ENCODE measurements at regions not wholly inside any gene's neighbourhood (a gene's known extent, or its start where the extent isn't known, plus 50 kb on each side); places are given as distances from the start of the nearest gene placed in this dataset.

DNA sequence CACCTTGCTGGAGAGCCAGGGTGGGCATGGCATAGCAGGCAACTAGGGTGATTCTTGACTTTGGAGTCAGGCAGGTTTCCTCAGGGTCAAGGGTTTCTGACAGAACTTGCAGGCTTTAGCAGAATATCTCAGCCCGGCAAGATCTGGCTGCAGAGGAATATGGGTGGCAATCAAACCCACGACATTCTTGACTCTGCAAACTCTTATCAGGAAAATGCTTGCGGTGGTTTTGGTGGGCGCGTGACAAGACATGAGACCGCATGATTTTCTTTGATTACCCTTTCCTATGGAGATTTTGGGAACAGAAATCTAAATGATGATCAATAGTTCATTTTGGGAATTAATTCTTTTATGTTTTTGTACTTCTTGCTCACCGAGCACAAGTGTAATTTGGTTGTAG is 449.5 kb downstream of the VRK1 start:
- Histone ChIP-seq H3K27ac (ENCODE audit: insufficient read depth, low read length) (no peak overlapping the region), H3K79me1 (ENCODE audit: low read depth in 1 of 2, low read length in 2 of 2) (no peaks in the 10 kb centered on the region), H3K14ac (replicated peaks; ENCODE audit: low read depth, low read length) (no peak overlapping the region), H3K4me1 (ENCODE audit: control insufficient read depth, insufficient read depth, low read length) (no peaks in the 10 kb centered on the region), H3K9ac (ENCODE audit: low read depth, low read length) (no peak overlapping the region), H2BK15ac (ENCODE audit: low read depth, low read length) (no peak overlapping the region), H4K8ac (ENCODE audit: low read depth in 2 of 2, low read length in 2 of 2) (no peak overlapping the region), H4K20me1 (ENCODE audit: insufficient read depth, low read length) (no peaks in the 10 kb centered on the region), H3K4me3 (ENCODE audit: insufficient read depth, low read depth, low read length) (no peak overlapping the region), H2AK9ac (replicated peaks; ENCODE audit: low read depth, low read length, poor library complexity) (no peak overlapping the region), H3K27me3 (ENCODE audit: control insufficient read depth, insufficient read depth, low read length) (no peaks in the 10 kb centered on the region), H3K18ac (ENCODE audit: low read depth, low read length) (no peak overlapping the region), H3K23ac (ENCODE audit: low read depth, low read length) (no peak overlapping the region), H2BK120ac (ENCODE audit: low read depth, low read length) (no peak overlapping the region), H3K9me1 (ENCODE audit: insufficient read depth, low read length) (no peaks in the 10 kb centered on the region), H2BK5ac (ENCODE audit: low read depth, low read length, poor library complexity, severe bottlenecking) (no peak overlapping the region), H3K4me2 (ENCODE audit: low read depth, low read length) (no peak overlapping the region), H3K9me3 (ENCODE audit: control insufficient read depth, insufficient read depth, low read length) (peaks cover 28% of the 10 kb centered on the region), H2AFZ (replicated peaks; ENCODE audit: low read length, poor library complexity) (no peak overlapping the region), H2BK20ac (ENCODE audit: low read depth, low read length) (no peak overlapping the region), H2AK5ac (ENCODE audit: low read depth, low read length) (no peak overlapping the region), H3K36me3 (ENCODE audit: control insufficient read depth, insufficient read depth, low read length) (no peaks in the 10 kb centered on the region), H3K4ac (ENCODE audit: low read depth, low read length) (no peak overlapping the region), H3K56ac (ENCODE audit: extremely low read depth, insufficient read depth, low read length) (no peak overlapping the region), H4K91ac (ENCODE audit: insufficient read depth, low read depth, low read length) (no peak overlapping the region), H4K5ac (ENCODE audit: low read depth, low read length) (no peak overlapping the region)
- no TSS peak for BruUV-seq (replicated peaks)
- dilution Hi-C loops (cut with HindIII; ENCODE audit: low sequenced_read_pairs, unreplicated experiment): no loop called here
- DNase-seq: no peak
- in situ Hi-C loops (cut with MboI; ENCODE audit: low sequenced_read_pairs): no loop called here
- POLR2A ChIA-PET (ENCODE audit: unreplicated experiment): no interaction called here
- 83% methylated on average over 1 of the region's 7 CpGs; no CpG with 5 or more reads in 1 of the 2 experiments for WGBS, 2 experiments (ENCODE audit: extremely low coverage in 2 of 2, insufficient read length in 1 of 2)
- ATAC-seq (ENCODE audit: low read depth): no peak
- intact Hi-C loops (cut with micrococcal nuclease): no loop called here
- CTCF ChIA-PET: no interaction called here
- TF ChIP-seq MAZ (IDR thresholded peaks at IDR 0.05; ENCODE audit: borderline replicate concordance, low read depth, low read length): no peak
- TF ChIP-seq POLR2A (IDR thresholded peaks at IDR 0.05; ENCODE audit: low read depth, low read length): no peak
- no peak for TF ChIP-seq RFX5 (IDR thresholded peaks at IDR 0.05; ENCODE audit: low read depth, low read length)
- TF ChIP-seq, protein P1, sequence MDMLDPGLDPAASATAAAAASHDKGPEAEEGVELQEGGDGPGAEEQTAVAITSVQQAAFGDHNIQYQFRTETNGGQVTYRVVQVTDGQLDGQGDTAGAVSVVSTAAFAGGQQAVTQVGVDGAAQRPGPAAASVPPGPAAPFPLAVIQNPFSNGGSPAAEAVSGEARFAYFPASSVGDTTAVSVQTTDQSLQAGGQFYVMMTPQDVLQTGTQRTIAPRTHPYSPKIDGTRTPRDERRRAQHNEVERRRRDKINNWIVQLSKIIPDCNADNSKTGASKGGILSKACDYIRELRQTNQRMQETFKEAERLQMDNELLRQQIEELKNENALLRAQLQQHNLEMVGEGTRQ (IDR thresholded peaks at IDR 0.05; ENCODE audit: low read depth, low read length): no peak
- TF ChIP-seq SMC3 (IDR thresholded peaks at IDR 0.05; ENCODE audit: low read depth, low read length): no peak
- TF ChIP-seq MAFK (IDR thresholded peaks at IDR 0.05; ENCODE audit: low read depth, low read length): no peak
- TF ChIP-seq FOS (IDR thresholded peaks at IDR 0.05; ENCODE audit: low read depth, low read length): no peak
- no peak for TF ChIP-seq CHD1 (IDR thresholded peaks at IDR 0.05; ENCODE audit: low read depth, low read length)

Data from IMR-90 (cell line).